ENCODE measurements at regions not wholly inside any gene's neighbourhood (a gene's known extent, or its start where the extent isn't known, plus 50 kb on each side); places are given as distances from the start of the nearest gene placed in this dataset.

GRCh38 chr1:199290186-199290585, 651.3 kb downstream of the PTPRC start:
- peaks cover 9% of the 10 kb centered on the region for H3K4me1 ChIP-seq (ENCODE audit: control insufficient read depth, insufficient read depth, low read length)
- H3K9me3 ChIP-seq (ENCODE audit: control insufficient read depth, low read length) = no peaks in the 10 kb centered on the region
- no peak overlapping the region for H3K9ac ChIP-seq (ENCODE audit: extremely low read depth, low read length, poor library complexity, severe bottlenecking)
- Mint-ChIP-seq H3K9me3 (no peaks in the 10 kb centered on the region), H3K4me1 (peaks cover 12% of the 10 kb centered on the region), H3K4me3 (no peak overlapping the region), H3K27ac (no peak overlapping the region), H3K27me3 (ENCODE audit: insufficient read depth) (no peaks in the 10 kb centered on the region), H3K36me3 (ENCODE audit: low read depth) (no peaks in the 10 kb centered on the region)
- DNase-seq = no peak
- no peaks in the 10 kb centered on the region for H3K36me3 ChIP-seq (ENCODE audit: control insufficient read depth, insufficient read depth, low read length)
- no peak for TF ChIP-seq CTCF (conservative IDR thresholded peaks at IDR 0.05)
- H3K4me3 ChIP-seq (ENCODE audit: low read length) = no peak overlapping the region
- H3K27ac ChIP-seq (ENCODE audit: low read depth, low read length) = no peak overlapping the region
- H3K27me3 ChIP-seq (ENCODE audit: control insufficient read depth, insufficient read depth, low read length, poor library complexity, severe bottlenecking) = no peaks in the 10 kb centered on the region

DNA sequence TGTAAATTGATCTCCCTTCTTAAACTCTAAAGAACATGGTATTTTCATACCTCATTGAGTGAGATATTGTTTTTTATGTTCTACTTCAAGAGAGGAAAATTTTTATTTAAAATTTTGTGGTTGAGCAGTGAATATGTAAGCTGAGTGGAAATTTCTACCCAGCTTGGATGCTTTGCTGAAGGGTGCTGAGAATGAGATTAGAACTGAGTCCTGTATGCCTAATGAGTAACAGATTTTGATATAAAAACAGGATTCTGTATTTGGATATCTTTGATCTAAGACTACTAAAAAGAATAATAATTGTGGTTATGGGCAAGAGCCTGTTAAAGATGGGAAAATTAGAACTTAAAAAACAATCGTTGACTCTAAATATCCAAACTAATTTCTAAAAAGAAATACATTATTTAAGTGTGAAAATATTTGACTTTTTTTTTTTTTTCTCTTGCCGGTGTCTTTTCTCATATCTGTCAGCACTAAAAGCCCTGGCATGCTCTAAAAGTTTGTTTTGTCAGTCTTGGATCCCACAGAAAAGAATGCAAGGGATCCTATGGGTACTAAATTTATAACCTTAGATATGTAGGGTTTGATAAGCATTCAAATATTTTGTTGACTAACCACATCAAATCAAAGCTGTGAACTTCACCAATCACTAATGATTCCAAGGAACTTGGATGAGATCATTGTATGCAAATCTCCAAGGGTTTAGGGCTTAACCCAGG, 652.3 kb downstream of the PTPRC start:
- 100% methylated on average over 2 of the region's 2 CpGs; no CpG with 5 or more reads in 1 of the 2 experiments for whole genome bisulfite sequencing, 2 experiments (ENCODE audit: insufficient coverage in 1 of 2, insufficient read length in 1 of 2)
- no peaks in the 10 kb centered on the region for H3K9me3 ChIP-seq (ENCODE audit: control insufficient read depth, low read length)
- H3K27ac ChIP-seq (ENCODE audit: low read depth, low read length) = no peak overlapping the region
- peaks cover 9% of the 10 kb centered on the region for H3K4me1 ChIP-seq (ENCODE audit: control insufficient read depth, insufficient read depth, low read length)
- TF ChIP-seq CTCF (conservative IDR thresholded peaks at IDR 0.05) = no peak
- H3K36me3 Mint-ChIP-seq (ENCODE audit: low read depth) = no peaks in the 10 kb centered on the region
- H3K4me3 ChIP-seq (ENCODE audit: low read length) = no peak overlapping the region
- H3K36me3 ChIP-seq (ENCODE audit: control insufficient read depth, insufficient read depth, low read length) = no peaks in the 10 kb centered on the region
- H3K4me1 Mint-ChIP-seq = peaks cover 12% of the 10 kb centered on the region
- H3K27ac Mint-ChIP-seq = no peak overlapping the region
- no peak overlapping the region for H3K4me3 Mint-ChIP-seq
- DNase-seq = no peak
- no peaks in the 10 kb centered on the region for H3K9me3 Mint-ChIP-seq
- no peaks in the 10 kb centered on the region for H3K27me3 ChIP-seq (ENCODE audit: control insufficient read depth, insufficient read depth, low read length, poor library complexity, severe bottlenecking)
- no peak overlapping the region for H3K9ac ChIP-seq (ENCODE audit: extremely low read depth, low read length, poor library complexity, severe bottlenecking)
- H3K27me3 Mint-ChIP-seq (ENCODE audit: insufficient read depth) = no peaks in the 10 kb centered on the region

- no peak overlapping the region for H3K4me3 ChIP-seq (ENCODE audit: low read length)
- no peaks in the 10 kb centered on the region for H3K9me3 Mint-ChIP-seq
- H3K4me1 ChIP-seq (ENCODE audit: control insufficient read depth, insufficient read depth, low read length) = peaks cover 9% of the 10 kb centered on the region
- H3K27ac Mint-ChIP-seq = no peak overlapping the region
- no peak for DNase-seq
- H3K36me3 ChIP-seq (ENCODE audit: control insufficient read depth, insufficient read depth, low read length) = no peaks in the 10 kb centered on the region
- H3K9ac ChIP-seq (ENCODE audit: extremely low read depth, low read length, poor library complexity, severe bottlenecking) = no peak overlapping the region
- H3K27me3 ChIP-seq (ENCODE audit: control insufficient read depth, insufficient read depth, low read length, poor library complexity, severe bottlenecking) = no peaks in the 10 kb centered on the region
- no peaks in the 10 kb centered on the region for H3K27me3 Mint-ChIP-seq (ENCODE audit: insufficient read depth)
- no peaks in the 10 kb centered on the region for H3K9me3 ChIP-seq (ENCODE audit: control insufficient read depth, low read length)
- H3K27ac ChIP-seq (ENCODE audit: low read depth, low read length) = no peak overlapping the region
- no peak overlapping the region for H3K4me3 Mint-ChIP-seq
- H3K36me3 Mint-ChIP-seq (ENCODE audit: low read depth) = no peaks in the 10 kb centered on the region
- H3K4me1 Mint-ChIP-seq = peaks cover 12% of the 10 kb centered on the region
- WGBS, 2 experiments (ENCODE audit: insufficient coverage in 1 of 2, insufficient read length in 1 of 2) = 85 to 100% methylated on average over 1 of the region's 1 CpG
- TF ChIP-seq CTCF (conservative IDR thresholded peaks at IDR 0.05) = no peak
Measured at GRCh38 chr1:199292896-199293295, 654.1 kb downstream of the PTPRC start.

All from endodermal cell (in vitro differentiated cells).